H1 (cell line): ENCODE measurements at regions not wholly inside any gene's neighbourhood (a gene's known extent, or its start where the extent isn't known, plus 50 kb on each side); places are given as distances from the start of the nearest gene placed in this dataset.
"Not testable (repeated sequence)": the region's sequence is repeated elsewhere in the genome, so short reads cannot be mapped to it uniquely, and the experiment has no call there.

Experiments
- CTCF ChIA-PET: fragments of 300-600 bp; sonication (Branson Sonifier 250); formaldehyde crosslinking; loops from one replicate; lab custom pipeline; 2021; ENCODE audit not compliant: partially characterized antibody; lab: Charles Lee
- POLR2A ChIA-PET: fragments of 300-600 bp; sonication (Branson Sonifier 250); formaldehyde crosslinking; loops from one replicate; lab custom pipeline; 2021; ENCODE audit warnings: inconsistent platforms; ENCODE audit not compliant: partially characterized antibody; lab: Charles Lee
- DNase-seq, 2 experiments: peaks; one replicate each; pipeline versions ENCODE4 v3.0.0 to v3.0.0-alpha.2; 2010 to 2022; ENCODE audit warnings: low spot score in 2 of 2, low read depth in 1 of 2, mixed read lengths in 1 of 2
- FAIRE-seq: peaks from 2 replicates; lab custom pipeline; 2011; peaks lifted over from hg19 to GRCh38; lab: Jason Lieb, UNC
- H2AFZ ChIP-seq: 2 replicates; pipeline ENCODE4 v1.8.1; 2012; ENCODE audit warnings: low read length, inconsistent platforms
- H2AK5ac ChIP-seq: 2 replicates; pipeline ENCODE4 v1.6.1; 2013; ENCODE audit warnings: low read depth, low read length
- H2BK120ac ChIP-seq: replicated peaks from 2 replicates; pipeline ENCODE3; 2013; ENCODE audit warnings: low read depth, low read length, inconsistent platforms
- H2BK12ac ChIP-seq: 2 replicates; pipeline ENCODE4 v1.6.1; 2013; ENCODE audit warnings: low read depth, low read length
- H2BK15ac ChIP-seq: 2 replicates; pipeline ENCODE4 v1.6.1; 2013; ENCODE audit warnings: low read length
- H2BK20ac ChIP-seq: 2 replicates; pipeline ENCODE4 v1.6.1; 2013; ENCODE audit warnings: low read length
- H2BK5ac ChIP-seq: 2 replicates; pipeline ENCODE4 v1.6.1; 2013; ENCODE audit warnings: low read depth, low read length
- H3K14ac ChIP-seq: 2 replicates; pipeline ENCODE4 v1.6.1; 2013; ENCODE audit warnings: inconsistent platforms; ENCODE audit not compliant: insufficient read length
- H3K18ac ChIP-seq: 2 replicates; pipeline ENCODE4 v1.6.1; 2013; ENCODE audit warnings: low read length; ENCODE audit errors: extremely low read depth
- H3K23ac ChIP-seq: 2 replicates; pipeline ENCODE4 v1.6.1; 2013; ENCODE audit warnings: inconsistent platforms; ENCODE audit not compliant: insufficient read length
- H3K23me2 ChIP-seq: 2 replicates; pipeline ENCODE4 v1.6.1; 2013; ENCODE audit warnings: low read depth, low read length
- H3K27ac ChIP-seq: 2 replicates; pipeline ENCODE4 v1.6.1; 2011; ENCODE audit warnings: low read depth, low read length, inconsistent platforms
- H3K27me3 ChIP-seq, 4 experiments: replicated peaks in 1 of 4; 1 replicate in 1 of 4; 2 replicates in 3 of 4; pipeline versions ENCODE4 v1.6.1 to v1.8.1; 2011 to 2013; ENCODE audit warnings: low read length in 3 of 4, mild to moderate bottlenecking in 3 of 4, inconsistent platforms in 2 of 4, mixed read lengths in 2 of 4, moderate library complexity in 1 of 4; ENCODE audit not compliant: control insufficient read depth in 3 of 4, insufficient read depth in 3 of 4; ENCODE audit errors: extremely low read depth in 1 of 4
- H3K36me3 ChIP-seq, 4 experiments: 2 replicates each; pipeline versions ENCODE4 v1.6.1 to v1.8.1; 2011 to 2013; ENCODE audit warnings: mild to moderate bottlenecking in 4 of 4, low read length in 3 of 4, moderate library complexity in 2 of 4, control low read depth in 1 of 4, inconsistent platforms in 1 of 4; ENCODE audit not compliant: insufficient read depth in 4 of 4, control insufficient read depth in 2 of 4
- H3K4ac ChIP-seq: replicated peaks from 2 replicates; pipeline ENCODE3; 2013; ENCODE audit warnings: low read length, low read depth, mixed read lengths, inconsistent platforms; ENCODE audit not compliant: insufficient read length
- H3K4me1 ChIP-seq, 4 experiments: replicated peaks in 1 of 4; 1 replicate in 1 of 4; 2 replicates in 3 of 4; pipeline versions ENCODE4 v1.6.1 to v1.8.1; 2011 to 2013; ENCODE audit warnings: low read length in 3 of 4, inconsistent platforms in 2 of 4, mixed read lengths in 1 of 4; ENCODE audit not compliant: insufficient read depth in 4 of 4, control insufficient read depth in 3 of 4
- H3K4me2 ChIP-seq, 2 experiments: 2 replicates each; pipeline versions ENCODE4 v1.6.1 to v1.8.1; 2011 to 2013; ENCODE audit warnings: low read depth in 2 of 2, low read length in 2 of 2, control low read depth in 1 of 2, inconsistent platforms in 1 of 2, mild to moderate bottlenecking in 1 of 2; ENCODE audit not compliant: insufficient read depth in 1 of 2
- H3K4me3 ChIP-seq, 4 experiments: fragments of 200-600, 300-600 bp in 1 of 4; sonication (generic), shearing (Covaris generic), sonication (Bioruptor Twin) in 1 of 4; 2 replicates each; pipeline versions ENCODE4 v1.5.1 to v1.8.1; 2011 to 2016; ENCODE audit warnings: low read length in 4 of 4, low read depth in 3 of 4, control low read depth in 2 of 4, inconsistent platforms in 2 of 4, mild to moderate bottlenecking in 2 of 4, mixed read lengths in 1 of 4, moderate library complexity in 1 of 4; ENCODE audit not compliant: insufficient read depth in 2 of 4; ENCODE audit errors: extremely low read depth in 1 of 4
- H3K56ac ChIP-seq: replicated peaks from 2 replicates; pipeline ENCODE3; 2013; ENCODE audit warnings: low read depth, mild to moderate bottlenecking, mixed read lengths, low read length, inconsistent platforms; ENCODE audit not compliant: insufficient read length
- H3K79me1 ChIP-seq: 2 replicates; pipeline ENCODE4 v1.6.1; 2013; ENCODE audit warnings: low read depth, low read length, control low read depth
- H3K79me2 ChIP-seq, 2 experiments: 2 replicates each; pipeline versions ENCODE4 v1.6.1 to v1.8.1; 2012 to 2013; ENCODE audit warnings: low read length in 2 of 2, mild to moderate bottlenecking in 2 of 2, inconsistent platforms in 1 of 2; ENCODE audit not compliant: insufficient read depth in 2 of 2, control insufficient read depth in 1 of 2
- H3K9ac ChIP-seq, 4 experiments: replicated peaks in 1 of 4; 1 replicate in 1 of 4; 2 replicates in 3 of 4; pipeline versions ENCODE4 v1.6.1 to v1.8.1; 2011 to 2013; ENCODE audit warnings: low read depth in 3 of 4, low read length in 3 of 4, control low read depth in 2 of 4, mild to moderate bottlenecking in 2 of 4, moderate library complexity in 2 of 4, inconsistent platforms in 1 of 4; ENCODE audit errors: extremely low read depth in 1 of 4
- H3K9me3 ChIP-seq, 2 experiments: 2 replicates each; pipeline versions ENCODE4 v1.6.1 to v1.8.1; 2012 to 2013; ENCODE audit warnings: mild to moderate bottlenecking in 2 of 2, moderate library complexity in 2 of 2, control low read depth in 1 of 2, inconsistent platforms in 1 of 2, low read depth in 1 of 2, low read length in 1 of 2, mixed read lengths in 1 of 2; ENCODE audit not compliant: insufficient read depth in 2 of 2
- H4K20me1 ChIP-seq, 2 experiments: replicated peaks in 1 of 2; 2 replicates each; pipeline versions ENCODE3 to v1.8.1; 2011 to 2013; ENCODE audit warnings: inconsistent platforms in 2 of 2, low read length in 2 of 2, mild to moderate bottlenecking in 1 of 2; ENCODE audit not compliant: insufficient read depth in 2 of 2, control insufficient read depth in 1 of 2
- H4K5ac ChIP-seq: 2 replicates; pipeline ENCODE4 v1.6.1; 2013; ENCODE audit warnings: low read length, low read depth, mixed read lengths, inconsistent platforms; ENCODE audit not compliant: insufficient read length
- H4K8ac ChIP-seq: 2 replicates; pipeline ENCODE4 v1.8.0; 2013; ENCODE audit warnings: mild to moderate bottlenecking, moderate library complexity, low read length, inconsistent platforms; ENCODE audit not compliant: insufficient read depth; ENCODE audit errors: extremely low read depth
- H4K91ac ChIP-seq: replicated peaks from 2 replicates; pipeline ENCODE3; 2013; ENCODE audit warnings: low read length, mixed read lengths, inconsistent platforms; ENCODE audit not compliant: insufficient read length
- RXRA ChIP-seq: IDR thresholded peaks from 2 replicates; pipeline ENCODE4 v1.6.1; 2011; ENCODE audit warnings: low read depth, mild to moderate bottlenecking, low read length, moderate library complexity; ENCODE audit not compliant: insufficient read depth
- WGBS, 2 experiments: shearing (Covaris generic) in 1 of 2; methylation state at CpG; one replicate each; pipeline versions ENCODE4 v1.1.6 to v1.1.7; 2013 to 2015; ENCODE audit warnings: low lambda C conversion rate in 2 of 2, mixed read lengths in 2 of 2, inconsistent platforms in 1 of 2, low coverage in 1 of 2, missing lambda C conversion rate in 1 of 2; ENCODE audit not compliant: insufficient replicate concordance in 2 of 2, insufficient coverage in 1 of 2, insufficient read length in 1 of 2; ENCODE audit errors: extremely low coverage in 1 of 2, missing lambda C conversion rate in 1 of 2; 5-methylcytosine and 5-hydroxymethylcytosine counted together

DNA sequence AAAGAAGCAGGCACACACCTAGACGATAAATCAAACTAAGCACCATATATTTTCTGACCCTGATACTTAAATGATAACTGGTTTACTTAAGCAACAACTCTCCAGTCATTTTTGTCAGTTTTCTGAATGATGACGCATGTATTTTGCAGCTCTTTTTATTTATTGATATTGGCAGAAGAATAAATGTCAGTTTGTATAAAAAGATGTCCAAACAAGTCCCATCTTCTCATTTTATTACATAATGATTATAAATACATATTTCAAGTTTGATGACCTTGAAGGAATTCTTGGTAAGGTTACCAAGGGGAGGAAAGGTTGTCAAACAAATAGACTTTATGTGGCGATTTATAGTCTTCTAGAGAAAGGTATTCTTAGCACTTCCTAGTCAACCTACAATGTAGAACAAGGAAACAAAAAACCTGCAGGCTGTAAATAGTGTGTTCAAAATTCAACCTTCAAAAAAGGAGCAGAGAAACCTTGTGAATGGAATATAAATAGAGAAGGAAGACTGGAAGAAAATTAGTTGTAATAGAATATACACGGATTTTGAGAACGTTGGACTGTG, 190.7 kb downstream of the JRKL start (continued):
- TF ChIP-seq RXRA = no peak

DNA sequence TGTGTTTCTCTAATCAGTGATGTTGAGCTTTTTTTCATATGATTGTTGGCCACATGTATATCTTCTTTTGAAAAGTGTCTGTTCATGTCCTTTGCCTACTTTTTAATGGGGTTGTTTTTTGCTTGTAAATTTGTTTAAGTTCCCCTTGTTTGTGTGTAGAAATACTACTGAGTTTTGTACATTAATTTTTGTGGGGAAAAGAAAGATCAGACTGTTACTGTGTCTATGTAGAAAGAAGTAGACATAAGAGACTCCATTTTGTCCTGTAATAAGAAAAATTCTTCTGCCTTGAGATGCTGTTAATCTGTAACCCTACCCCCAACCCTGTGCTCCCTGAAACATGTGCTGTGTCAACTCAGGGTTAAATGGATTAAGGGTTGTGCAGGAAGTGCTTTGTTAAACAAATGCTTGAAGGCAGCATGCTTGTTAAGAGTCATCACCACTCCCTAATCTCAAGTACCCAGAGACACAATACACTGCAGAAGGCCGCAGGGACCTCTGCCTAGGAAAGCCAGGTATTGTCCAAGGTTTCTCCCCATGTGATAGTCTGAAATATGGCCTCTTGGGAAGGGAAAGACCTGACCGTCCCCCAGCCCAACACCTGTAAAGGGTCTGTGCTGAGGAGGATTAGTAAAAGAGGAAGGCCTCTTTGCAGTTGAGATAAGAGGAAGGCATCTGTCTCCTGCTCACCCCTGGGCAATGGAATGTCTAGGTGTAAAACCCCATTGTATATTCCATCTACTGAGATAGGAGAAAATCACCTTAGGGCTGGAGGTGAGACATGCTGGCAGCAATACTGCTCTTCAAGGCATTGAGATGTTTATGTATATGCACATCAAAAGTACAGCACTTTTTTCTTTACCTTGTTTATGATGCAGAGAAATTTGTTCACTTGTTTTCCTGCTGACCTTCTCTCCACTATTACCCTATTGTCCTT, 196.4 kb downstream of the JRKL start:
- FAIRE-seq, H4K20me1 ChIP-seq, H2BK120ac ChIP-seq, H3K14ac ChIP-seq, H2BK12ac ChIP-seq, H2BK15ac ChIP-seq, H2AFZ ChIP-seq, H2AK5ac ChIP-seq, H4K5ac ChIP-seq, H3K4ac ChIP-seq, H3K79me2 ChIP-seq, H3K4me3 ChIP-seq, H3K9me3 ChIP-seq, CTCF ChIA-PET, H4K8ac ChIP-seq, H3K23ac ChIP-seq, H3K27ac ChIP-seq, H3K4me1 ChIP-seq, H3K36me3 ChIP-seq, H3K27me3 ChIP-seq, H3K4me2 ChIP-seq, H3K9ac ChIP-seq, H3K56ac ChIP-seq, DNase-seq, H2BK20ac ChIP-seq, H3K79me1 ChIP-seq, POLR2A ChIA-PET, H3K23me2 ChIP-seq, H4K91ac ChIP-seq: not testable (repeated sequence)
- 60% methylated on average over 2 of the region's 2 CpGs; no CpG with 5 or more reads in 1 of the 2 experiments for WGBS, 2 experiments
- H3K18ac ChIP-seq = peak overlapping the region; percentile 60; the same call in 1 of the 2 replicates
- H2BK5ac ChIP-seq = peak overlapping the region; percentile 9; the same call in 1 of the 2 replicates
